Transverse colon (tissue), 4 donors: ENCODE measurements at regions not wholly inside any gene's neighbourhood (a gene's known extent, or its start where the extent isn't known, plus 50 kb on each side); places are given as distances from the start of the nearest gene placed in this dataset.

Source experiments
- EP300 ChIP-seq: sonication (generic); formaldehyde crosslinking; IDR thresholded peaks from one replicate; pipeline ENCODE4 v1.6.1; 2017; ENCODE audit warnings: antibody characterized with exemption, low read depth
- POLR2A ChIP-seq: fragments of 450-650 bp; IDR thresholded peaks from one replicate; pipeline ENCODE4 v1.6.1; 2016; ENCODE audit warnings: antibody characterized with exemption, mild to moderate bottlenecking, moderate library complexity
- POLR2AphosphoS5 ChIP-seq, 3 donors: sonication (generic); formaldehyde crosslinking; IDR thresholded peaks; one replicate each; pipeline ENCODE4 v1.6.1; 2016; ENCODE audit warnings: antibody characterized with exemption in 3 of 3
- TF ChIP-seq, protein P1 (sequence below), 5 experiments: fragments of 200-600 bp in 3 of 5; fragments of 450-650 bp in 2 of 5; sonication (generic) in 3 of 5; IDR thresholded peaks; 1 replicate in 2 of 5; 2 replicates in 3 of 5; pipeline ENCODE4 v1.5.1; 2016 to 2017; ENCODE audit warnings: antibody characterized with exemption in 5 of 5, inconsistent platforms in 3 of 5, mild to moderate bottlenecking in 2 of 5, moderate library complexity in 1 of 5

- TF ChIP-seq EP300 (no peak), POLR2A (no peak), POLR2AphosphoS5 (IDR thresholded peaks at IDR 0.05) (no peak)
- TF ChIP-seq, protein P1, sequence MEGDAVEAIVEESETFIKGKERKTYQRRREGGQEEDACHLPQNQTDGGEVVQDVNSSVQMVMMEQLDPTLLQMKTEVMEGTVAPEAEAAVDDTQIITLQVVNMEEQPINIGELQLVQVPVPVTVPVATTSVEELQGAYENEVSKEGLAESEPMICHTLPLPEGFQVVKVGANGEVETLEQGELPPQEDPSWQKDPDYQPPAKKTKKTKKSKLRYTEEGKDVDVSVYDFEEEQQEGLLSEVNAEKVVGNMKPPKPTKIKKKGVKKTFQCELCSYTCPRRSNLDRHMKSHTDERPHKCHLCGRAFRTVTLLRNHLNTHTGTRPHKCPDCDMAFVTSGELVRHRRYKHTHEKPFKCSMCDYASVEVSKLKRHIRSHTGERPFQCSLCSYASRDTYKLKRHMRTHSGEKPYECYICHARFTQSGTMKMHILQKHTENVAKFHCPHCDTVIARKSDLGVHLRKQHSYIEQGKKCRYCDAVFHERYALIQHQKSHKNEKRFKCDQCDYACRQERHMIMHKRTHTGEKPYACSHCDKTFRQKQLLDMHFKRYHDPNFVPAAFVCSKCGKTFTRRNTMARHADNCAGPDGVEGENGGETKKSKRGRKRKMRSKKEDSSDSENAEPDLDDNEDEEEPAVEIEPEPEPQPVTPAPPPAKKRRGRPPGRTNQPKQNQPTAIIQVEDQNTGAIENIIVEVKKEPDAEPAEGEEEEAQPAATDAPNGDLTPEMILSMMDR (IDR thresholded peaks at IDR 0.05), result no peak
Measured at GRCh38 chr16:86446279-86446678, 64.0 kb upstream of the FOXF1 start.
